Calu3 (cell line): ENCODE measurements at regions not wholly inside any gene's neighbourhood (a gene's known extent, or its start where the extent isn't known, plus 50 kb on each side); places are given as distances from the start of the nearest gene placed in this dataset.

ENCODE experiments used
- BruUV-seq: library from RNA; stranded (reverse); fragments of 400-500 nt; replicated peaks from 2 replicates; lab custom pipeline; 2021; lab: Mats Ljungman, UMichigan
- CTCF ChIA-PET: fragments of 300-600 bp; sonication (Branson Sonifier 250); formaldehyde crosslinking; loops from one replicate; lab custom pipeline; 2022; ENCODE audit warnings: antibody characterized with exemption; lab: Charles Lee
- DNase-seq: peaks from one replicate; pipeline ENCODE4 v3.0.0; 2022
- H3K27ac Mint-ChIP-seq: one replicate; pipeline ENCODE4 v1.8.0; 2022; ENCODE audit warnings: mixed read lengths; ENCODE audit not compliant: unreplicated experiment
- H3K27me3 Mint-ChIP-seq: one replicate; pipeline ENCODE4 v1.8.0; 2022; ENCODE audit warnings: mixed read lengths; ENCODE audit not compliant: unreplicated experiment
- H3K36me3 Mint-ChIP-seq: one replicate; pipeline ENCODE4 v1.8.0; 2022; ENCODE audit warnings: mild to moderate bottlenecking, moderate library complexity, mixed read lengths; ENCODE audit not compliant: insufficient read depth, unreplicated experiment
- H3K4me1 Mint-ChIP-seq: one replicate; pipeline ENCODE4 v1.8.0; 2022; ENCODE audit warnings: mild to moderate bottlenecking, low read depth, mixed read lengths; ENCODE audit not compliant: unreplicated experiment
- H3K4me3 Mint-ChIP-seq: one replicate; pipeline ENCODE4 v1.8.0; 2022; ENCODE audit warnings: mild to moderate bottlenecking, low read depth, moderate library complexity, mixed read lengths; ENCODE audit not compliant: unreplicated experiment
- H3K9me3 Mint-ChIP-seq: one replicate; pipeline ENCODE4 v1.8.0; 2022; ENCODE audit warnings: low read depth, mixed read lengths; ENCODE audit not compliant: unreplicated experiment
- CTCF ChIP-seq: fragments of 200-600 bp; IDR thresholded peaks from one replicate; pipeline ENCODE4 v1.8.0; 2022; ENCODE audit warnings: antibody characterized with exemption; ENCODE audit not compliant: unreplicated experiment
- intact Hi-C: fragments of 100-400 bp; cut with micrococcal nuclease; formaldehyde crosslinking; loops from one replicate; pipeline ENCODE4 v1.10.0; 2022; ENCODE audit not compliant: unreplicated experiment

DNA sequence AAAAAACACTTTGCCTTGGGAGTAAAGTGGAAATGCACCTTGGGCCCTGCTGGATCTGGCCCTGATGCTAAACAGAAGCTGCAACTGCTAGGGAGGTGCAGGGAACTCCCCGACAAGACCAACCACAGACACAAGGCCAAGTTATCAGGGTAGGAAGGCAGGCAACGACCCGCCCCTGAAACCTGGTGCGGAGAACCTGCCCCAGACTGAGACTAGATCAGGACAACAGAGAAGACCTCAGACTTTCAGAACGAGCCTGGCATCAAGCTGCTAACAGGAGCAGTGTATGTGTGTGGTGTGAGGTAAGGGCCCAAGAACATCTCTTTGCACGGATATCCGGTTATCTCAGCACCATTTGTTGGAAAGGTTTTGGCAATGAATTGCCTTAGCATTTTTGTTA lies 233.7 kb upstream of the RTL1 start:
- no TSS peak for BruUV-seq
- Mint-ChIP-seq H3K4me1 (no peaks in the 10 kb centered on the region), H3K36me3 (no peaks in the 10 kb centered on the region), H3K27ac (no peak overlapping the region), H3K4me3 (no peak overlapping the region), H3K9me3 (peaks cover 8% of the 10 kb centered on the region), H3K27me3 (no peaks in the 10 kb centered on the region)
- DNase-seq, result no peak
- intact Hi-C loops, result no loop called here
- CTCF ChIA-PET, result no interaction called here
- TF ChIP-seq CTCF, result no peak

DNA sequence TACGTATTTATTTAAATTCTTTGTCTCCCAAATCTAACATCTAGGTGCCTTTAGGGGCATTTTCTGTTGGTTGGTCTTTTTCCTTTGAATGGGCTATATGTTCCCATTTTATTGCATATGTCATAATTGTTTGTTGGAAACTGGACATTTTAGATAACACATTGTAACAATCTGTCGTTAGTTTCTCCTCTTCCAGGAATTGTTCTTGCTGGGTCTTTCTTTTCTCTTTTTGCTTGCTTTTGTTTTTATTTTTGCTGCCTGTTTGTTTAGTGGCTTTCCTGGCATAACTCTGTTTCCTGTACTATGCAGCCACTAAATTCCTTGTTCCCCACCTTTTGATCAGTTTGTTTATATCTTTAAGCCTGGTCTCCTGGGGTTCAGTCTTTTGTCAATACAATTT lies 244.3 kb upstream of the RTL1 start:
- H3K27me3 Mint-ChIP-seq, result no peaks in the 10 kb centered on the region
- intact Hi-C loops, result no loop called here
- no peak for TF ChIP-seq CTCF
- peaks cover 2% of the 10 kb centered on the region for H3K9me3 Mint-ChIP-seq
- H3K4me1 Mint-ChIP-seq, result peaks cover 23% of the 10 kb centered on the region
- no peak for DNase-seq
- no TSS peak for BruUV-seq
- H3K27ac Mint-ChIP-seq, result no peak overlapping the region
- no peaks in the 10 kb centered on the region for H3K36me3 Mint-ChIP-seq
- CTCF ChIA-PET, result no interaction called here
- no peak overlapping the region for H3K4me3 Mint-ChIP-seq

- H3K4me3 Mint-ChIP-seq, result no peak overlapping the region
- no peak for TF ChIP-seq CTCF
- peaks cover 2% of the 10 kb centered on the region for H3K9me3 Mint-ChIP-seq
- no peaks in the 10 kb centered on the region for H3K27me3 Mint-ChIP-seq
- BruUV-seq, result no TSS peak
- peaks cover 23% of the 10 kb centered on the region for H3K4me1 Mint-ChIP-seq
- intact Hi-C loops, result loop anchor here (10.0 kb wide), 1 partner anchor 165 kb away; no protein-coding TSS in a partner anchor
- no peaks in the 10 kb centered on the region for H3K36me3 Mint-ChIP-seq
- no peak overlapping the region for H3K27ac Mint-ChIP-seq
- CTCF ChIA-PET, result interaction anchor here (1.2 kb wide), 1 partner anchor 149 kb away, joined by 3 read pairs; no protein-coding TSS in a partner anchor
- DNase-seq, result no peak
Measured at GRCh38 chr14:101150039-101150610, 246.6 kb upstream of the RTL1 start.

DNA sequence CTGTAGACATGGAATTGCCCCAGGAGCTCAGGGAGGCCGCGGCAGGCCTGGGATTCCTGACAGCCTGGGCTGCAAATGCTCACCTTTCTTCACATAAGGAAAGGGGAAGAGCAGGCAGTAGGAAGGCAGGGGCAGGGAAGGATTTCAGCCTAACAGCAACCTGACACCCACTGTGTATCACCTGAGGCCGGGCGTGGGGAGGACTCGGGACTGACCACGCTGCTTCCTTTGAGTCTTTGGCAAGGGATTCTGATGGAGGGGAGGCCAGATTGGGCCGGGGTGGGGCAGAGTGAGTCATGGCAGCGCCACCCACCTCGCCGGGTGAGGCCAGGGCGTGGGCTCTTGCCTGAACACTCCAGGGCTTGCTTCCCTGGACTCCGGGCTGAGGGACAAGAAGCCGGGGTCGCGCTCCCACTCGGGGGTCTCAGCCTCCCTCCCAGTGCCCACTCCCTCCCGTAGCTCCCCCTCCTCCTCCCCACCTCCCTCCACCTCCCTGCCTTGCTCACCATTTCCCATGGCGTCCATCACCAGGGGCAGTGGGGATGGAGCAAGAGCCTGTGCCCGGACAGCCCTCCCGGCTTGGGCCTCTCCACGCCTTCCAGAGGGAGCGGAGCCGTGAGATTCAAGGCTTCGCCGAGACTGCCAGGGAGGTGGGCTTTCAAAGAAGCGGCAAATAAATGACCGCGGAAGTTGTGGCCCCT lies 247.9 kb upstream of the RTL1 start:
- intact Hi-C loops, result loop anchor here (10.0 kb wide), 1 partner anchor 167 kb away; no protein-coding TSS in a partner anchor
- no peaks in the 10 kb centered on the region for H3K27me3 Mint-ChIP-seq
- H3K36me3 Mint-ChIP-seq, result no peaks in the 10 kb centered on the region
- peak overlapping the region; percentile 43 for H3K27ac Mint-ChIP-seq
- H3K4me1 Mint-ChIP-seq, result peaks cover 23% of the 10 kb centered on the region
- TF ChIP-seq CTCF, result no peak
- H3K9me3 Mint-ChIP-seq, result no peaks in the 10 kb centered on the region
- BruUV-seq, result no TSS peak
- DNase-seq, result peak; percentile 63
- peak overlapping the region; percentile 34 for H3K4me3 Mint-ChIP-seq
- CTCF ChIA-PET, result no interaction called here
